ENCODE measurements at regions not wholly inside any gene's neighbourhood (a gene's known extent, or its start where the extent isn't known, plus 50 kb on each side); places are given as distances from the start of the nearest gene placed in this dataset.

DNA sequence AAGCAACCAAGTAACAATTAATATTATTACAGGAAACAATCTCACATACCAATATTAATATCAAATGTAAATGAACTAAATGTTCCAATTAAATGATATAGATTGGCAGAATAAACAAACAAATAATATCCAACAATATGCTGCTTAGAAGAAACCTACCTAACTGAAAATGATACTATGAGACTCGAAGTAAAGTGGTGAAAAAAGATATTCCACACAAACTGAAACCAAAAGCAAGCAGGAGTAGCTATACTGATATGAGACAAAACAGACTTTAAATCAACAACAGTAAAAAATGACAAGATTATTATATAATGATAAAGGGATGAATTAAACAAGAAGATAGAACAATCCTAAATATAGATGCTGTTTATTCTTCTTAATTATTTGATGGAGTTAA, 140.1 kb downstream of the SPANXN4 start:
- DNase-seq: no peak

- DNase-seq: no peak
Observed at GRCh38 chrX:143139681-143140080, 114.0 kb downstream of the SPANXN4 start.

DNA sequence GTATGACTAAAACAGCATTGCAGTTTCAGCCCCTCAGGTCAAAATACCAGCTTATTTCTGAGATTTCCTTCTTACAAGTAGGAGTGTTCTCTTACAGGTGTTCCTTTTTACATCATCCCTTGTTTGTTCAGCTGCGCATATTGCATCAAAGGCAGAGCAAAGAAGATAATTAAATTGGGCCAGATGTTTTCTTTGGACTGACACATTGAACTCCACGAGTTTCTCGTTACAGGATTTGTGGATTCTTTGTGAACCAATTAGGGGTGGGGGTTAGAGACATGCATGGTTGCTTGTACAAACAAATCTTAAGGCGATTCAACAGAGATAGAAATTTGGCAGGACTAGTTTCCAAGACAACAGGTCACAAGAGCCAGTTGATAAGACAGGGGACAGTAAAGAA, 95.7 kb downstream of the SPANXN4 start:
- no peak for DNase-seq

DNA sequence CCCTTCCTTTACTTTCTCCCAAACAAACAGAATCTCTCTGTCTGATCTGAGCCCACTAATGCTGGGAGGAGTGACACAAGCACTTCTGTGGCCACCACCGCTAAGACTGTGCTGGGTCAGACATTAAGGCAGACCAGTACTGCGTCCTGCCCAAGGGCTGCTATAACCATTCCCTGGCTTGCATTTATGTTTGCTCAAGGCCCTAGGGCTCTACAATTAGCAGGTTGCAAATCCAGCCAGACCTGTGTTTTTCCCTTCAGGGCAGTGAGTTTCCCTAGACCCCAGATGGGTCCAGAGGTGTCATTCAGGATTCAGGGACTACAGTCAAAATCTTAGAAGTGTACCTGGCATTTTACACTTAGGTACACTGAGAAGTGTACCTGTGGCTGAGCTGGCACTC, 89.7 kb downstream of the SPANXN4 start:
- DNase-seq: no peak

DNA sequence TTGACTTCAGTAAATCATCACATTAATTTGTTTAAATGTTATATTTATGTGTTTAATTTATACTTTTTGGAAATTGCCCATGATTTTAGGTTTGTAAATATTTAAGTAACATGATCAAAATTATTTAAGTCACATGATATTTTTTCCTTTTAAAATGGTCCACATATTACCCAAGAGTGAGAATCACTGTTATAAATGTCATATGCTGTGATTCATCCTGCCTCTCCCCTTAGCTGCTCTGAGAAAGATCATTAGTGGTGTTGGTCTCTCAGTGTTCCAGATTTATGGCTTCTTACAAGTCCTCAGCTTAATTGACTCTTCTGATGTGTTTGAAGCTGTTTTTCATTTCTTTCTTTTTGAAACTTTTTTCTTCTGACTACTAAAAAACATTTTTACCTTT, 70.1 kb downstream of the SPANXN4 start:
- no peak for DNase-seq

GRCh38 chrX:143095321-143095720, 69.6 kb downstream of the SPANXN4 start:
- no peak for DNase-seq

GRCh38 chrX:143094417-143095023, 68.8 kb downstream of the SPANXN4 start:
- DNase-seq: no peak
